ENCODE measurements at regions not wholly inside any gene's neighbourhood (a gene's known extent, or its start where the extent isn't known, plus 50 kb on each side); places are given as distances from the start of the nearest gene placed in this dataset.

GRCh38 chr6:113576310-113576709 is 280.8 kb upstream of the MARCKS start:
- H3K36me3 ChIP-seq: no peaks in the 10 kb centered on the region
- H3K27ac ChIP-seq: no peak overlapping the region
- no peak overlapping the region for H3K4me3 ChIP-seq
- no peaks in the 10 kb centered on the region for H3K4me1 ChIP-seq
- no peaks in the 10 kb centered on the region for H3K9me3 ChIP-seq
- no peaks in the 10 kb centered on the region for H3K27me3 ChIP-seq
- DNase-seq: no peak
- TF ChIP-seq CTCF (IDR thresholded peaks at IDR 0.05): no peak
- no peak for TF ChIP-seq POLR2A (IDR thresholded peaks at IDR 0.05)

- H3K27me3 ChIP-seq: no peaks in the 10 kb centered on the region
- no peaks in the 10 kb centered on the region for H3K4me1 ChIP-seq
- no peak for DNase-seq
- TF ChIP-seq CTCF (IDR thresholded peaks at IDR 0.05) (no peak), POLR2A (IDR thresholded peaks at IDR 0.05) (no peak)
- no peaks in the 10 kb centered on the region for H3K9me3 ChIP-seq
- no peak overlapping the region for H3K4me3 ChIP-seq
- H3K36me3 ChIP-seq: no peaks in the 10 kb centered on the region
- H3K27ac ChIP-seq: no peak overlapping the region
These were observed 278.5 kb upstream of the MARCKS start for GRCh38 chr6:113578691-113579090.

- TF ChIP-seq POLR2A (IDR thresholded peaks at IDR 0.05) (no peak), CTCF (IDR thresholded peaks at IDR 0.05) (no peak)
- Histone ChIP-seq H3K36me3 (no peaks in the 10 kb centered on the region), H3K27me3 (no peaks in the 10 kb centered on the region), H3K4me3 (no peak overlapping the region), H3K9me3 (no peaks in the 10 kb centered on the region), H3K27ac (no peak overlapping the region), H3K4me1 (no peaks in the 10 kb centered on the region)
- no peak for DNase-seq
These were observed 272.4 kb upstream of the MARCKS start for GRCh38 chr6:113584767-113585166.

GRCh38 chr6:113585246-113585645 is 271.9 kb upstream of the MARCKS start:
- TF ChIP-seq CTCF (IDR thresholded peaks at IDR 0.05) (no peak), POLR2A (IDR thresholded peaks at IDR 0.05) (no peak)
- Histone ChIP-seq H3K9me3 (no peaks in the 10 kb centered on the region), H3K36me3 (no peaks in the 10 kb centered on the region), H3K27me3 (no peaks in the 10 kb centered on the region), H3K4me3 (no peak overlapping the region), H3K4me1 (no peaks in the 10 kb centered on the region), H3K27ac (no peak overlapping the region)
- DNase-seq: no peak

- H3K4me1 ChIP-seq: no peaks in the 10 kb centered on the region
- H3K36me3 ChIP-seq: no peaks in the 10 kb centered on the region
- DNase-seq: no peak
- no peaks in the 10 kb centered on the region for H3K9me3 ChIP-seq
- TF ChIP-seq CTCF (IDR thresholded peaks at IDR 0.05): no peak
- TF ChIP-seq POLR2A (IDR thresholded peaks at IDR 0.05): no peak
- no peak overlapping the region for H3K27ac ChIP-seq
- H3K27me3 ChIP-seq: no peaks in the 10 kb centered on the region
- H3K4me3 ChIP-seq: no peak overlapping the region
These were observed 270.6 kb upstream of the MARCKS start for GRCh38 chr6:113586413-113587077.
